GM21737 (cell line): ENCODE measurements at regions not wholly inside any gene's neighbourhood (a gene's known extent, or its start where the extent isn't known, plus 50 kb on each side); places are given as distances from the start of the nearest gene placed in this dataset.
"Not testable (repeated sequence)": the region's sequence is repeated elsewhere in the genome, so short reads cannot be mapped to it uniquely, and the experiment has no call there.

Experiments
- ATAC-seq: cut with Tn5 transposase; IDR thresholded peaks from one replicate; pipeline ENCODE4 v1.9.1; 2021; ENCODE audit warnings: mild to moderate bottlenecking, moderate library complexity; ENCODE audit not compliant: unreplicated experiment

DNA sequence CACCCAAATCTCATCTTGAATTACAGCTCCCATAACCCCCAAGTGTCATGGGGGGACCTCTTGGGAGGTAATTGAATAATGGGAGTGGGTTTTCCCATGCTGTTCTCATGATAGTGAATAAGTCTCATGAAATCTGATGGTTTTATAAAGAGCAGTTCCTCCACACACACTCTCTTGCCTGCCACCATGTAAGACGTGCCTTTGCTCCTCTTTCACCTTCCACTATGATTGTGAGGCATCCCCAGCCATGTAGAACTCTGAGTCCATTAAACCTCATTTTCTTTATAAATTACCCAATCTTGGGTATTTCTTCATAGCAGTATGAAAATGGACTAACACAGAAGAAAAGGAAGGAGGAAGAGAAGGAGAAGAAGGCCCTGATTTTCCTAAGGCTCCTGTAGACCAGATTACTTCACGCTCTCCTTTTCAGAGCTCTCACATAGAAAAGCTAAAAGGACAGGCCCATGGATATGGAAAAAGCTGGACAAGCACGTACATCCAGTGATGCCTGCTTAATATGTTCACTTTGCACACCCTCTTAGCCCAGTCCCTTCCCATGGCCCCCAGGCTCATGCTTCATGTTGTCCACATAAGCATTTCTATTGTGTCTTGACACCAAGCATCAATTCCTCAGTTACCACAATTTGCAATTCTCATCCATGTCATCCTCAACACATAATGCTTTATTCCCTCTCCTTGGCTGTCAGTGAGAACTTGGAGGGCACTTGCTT is 354.8 kb downstream of the CD83 start:
- no peak for ATAC-seq

DNA sequence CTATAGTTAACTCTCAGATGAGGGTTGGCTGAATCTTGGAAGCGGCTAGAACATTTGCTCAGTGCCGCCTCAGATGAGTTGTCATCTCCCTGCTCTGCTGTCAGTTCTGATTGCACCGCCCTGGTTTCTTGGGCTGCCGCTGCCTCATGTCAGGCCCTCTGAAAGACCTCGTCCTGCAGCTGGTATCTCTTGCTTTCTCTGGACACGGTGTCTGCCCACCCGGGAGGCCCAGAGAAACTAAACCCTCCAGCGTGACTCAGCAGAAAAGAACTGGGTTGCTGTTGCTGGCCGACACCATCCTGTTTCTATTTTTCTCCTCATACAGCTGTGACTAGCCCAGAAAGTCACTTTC is 355.4 kb downstream of the CD83 start:
- no peak for ATAC-seq

DNA sequence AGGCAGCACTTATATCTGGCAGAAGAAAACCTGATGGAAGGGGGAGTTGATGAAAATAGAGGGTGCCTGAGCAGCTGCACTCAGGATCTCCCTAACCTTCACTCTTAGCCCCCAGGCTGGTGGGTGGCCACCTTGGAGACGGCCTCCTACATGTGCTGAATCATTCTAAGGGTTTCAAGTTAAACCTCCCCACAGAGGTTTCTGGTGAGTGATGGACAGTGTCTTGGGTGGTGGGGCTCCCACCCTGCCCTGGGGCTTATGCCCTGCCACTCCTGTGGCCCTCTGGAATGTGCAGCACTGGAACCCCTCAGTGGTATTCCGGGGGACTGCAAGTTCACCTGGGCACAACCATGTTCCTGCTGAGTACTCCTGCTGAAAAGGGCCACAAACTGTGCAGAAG is 357.2 kb downstream of the CD83 start:
- ATAC-seq = no peak

DNA sequence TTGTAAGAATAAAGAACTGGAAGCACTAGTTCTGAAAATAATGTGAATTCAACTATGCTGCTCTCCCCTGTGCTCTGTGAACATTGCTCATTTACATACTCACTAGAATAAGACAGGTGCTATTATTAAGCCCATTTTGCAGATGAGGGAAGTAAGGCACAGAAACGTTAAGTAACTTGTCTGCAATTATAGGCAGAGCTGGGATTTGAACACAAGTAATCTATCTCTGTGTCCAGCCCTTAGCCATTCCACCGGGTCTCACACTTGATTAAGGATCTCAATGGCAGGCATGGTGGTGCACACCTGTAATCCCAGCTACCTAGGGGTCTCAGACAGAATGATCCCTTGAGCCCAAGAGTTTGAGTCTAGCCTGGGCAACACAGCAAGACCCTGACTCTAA is 357.7 kb downstream of the CD83 start:
- ATAC-seq = no peak

DNA sequence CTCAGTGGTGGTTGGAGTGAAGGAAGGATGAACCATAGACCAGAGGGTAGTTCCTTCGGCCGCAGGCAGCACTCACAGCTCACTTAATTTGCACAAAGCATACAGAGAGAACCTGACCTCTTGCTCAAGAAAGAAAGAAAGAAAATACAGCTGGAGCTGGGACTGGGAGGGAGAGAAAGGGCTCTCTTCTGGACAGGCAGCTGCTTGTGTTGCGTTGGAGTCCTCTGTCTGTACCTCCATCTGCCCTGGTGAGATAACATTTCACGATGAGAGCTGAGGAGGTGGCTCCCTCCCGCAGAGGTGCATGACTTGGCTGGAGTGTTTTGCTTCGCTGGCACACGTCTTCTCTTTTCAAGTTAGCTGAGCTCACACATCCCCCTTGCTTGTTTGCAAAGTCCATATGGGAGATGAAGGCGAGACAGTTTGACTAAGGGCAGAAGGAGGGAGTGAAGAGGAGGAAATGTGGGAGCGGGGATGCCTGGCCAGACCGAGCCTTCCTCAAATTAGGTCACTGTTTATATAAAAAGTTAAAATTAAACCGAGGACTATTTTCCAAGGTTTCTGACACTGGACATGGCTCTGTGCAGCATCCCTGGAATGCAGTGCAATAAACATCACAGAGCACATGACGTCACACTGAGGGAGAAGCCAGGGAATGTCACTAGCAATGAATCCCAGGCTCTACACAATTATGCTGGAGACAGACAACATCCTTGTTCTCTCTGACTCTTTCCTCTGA is 359.4 kb downstream of the CD83 start:
- ATAC-seq = no peak

DNA sequence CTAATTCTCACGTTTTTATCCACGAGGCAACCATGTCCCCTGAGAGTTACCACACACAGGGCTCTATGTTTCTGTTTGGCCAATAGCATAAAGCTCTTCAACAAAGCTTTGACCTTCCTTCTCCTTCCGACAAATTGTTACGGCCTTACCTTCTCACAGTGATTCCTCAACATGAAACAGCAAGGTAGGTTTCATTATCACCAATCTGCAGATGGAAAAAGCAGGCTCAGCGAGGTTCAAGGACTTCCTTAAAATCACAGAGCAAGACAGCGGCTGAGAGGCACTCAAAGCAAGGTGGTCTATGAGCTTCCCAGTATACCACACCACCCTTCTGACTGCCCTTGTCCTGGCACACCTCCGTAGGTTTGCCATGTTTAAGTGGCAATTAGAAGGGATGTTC is 360.0 kb downstream of the CD83 start:
- ATAC-seq = no peak

DNA sequence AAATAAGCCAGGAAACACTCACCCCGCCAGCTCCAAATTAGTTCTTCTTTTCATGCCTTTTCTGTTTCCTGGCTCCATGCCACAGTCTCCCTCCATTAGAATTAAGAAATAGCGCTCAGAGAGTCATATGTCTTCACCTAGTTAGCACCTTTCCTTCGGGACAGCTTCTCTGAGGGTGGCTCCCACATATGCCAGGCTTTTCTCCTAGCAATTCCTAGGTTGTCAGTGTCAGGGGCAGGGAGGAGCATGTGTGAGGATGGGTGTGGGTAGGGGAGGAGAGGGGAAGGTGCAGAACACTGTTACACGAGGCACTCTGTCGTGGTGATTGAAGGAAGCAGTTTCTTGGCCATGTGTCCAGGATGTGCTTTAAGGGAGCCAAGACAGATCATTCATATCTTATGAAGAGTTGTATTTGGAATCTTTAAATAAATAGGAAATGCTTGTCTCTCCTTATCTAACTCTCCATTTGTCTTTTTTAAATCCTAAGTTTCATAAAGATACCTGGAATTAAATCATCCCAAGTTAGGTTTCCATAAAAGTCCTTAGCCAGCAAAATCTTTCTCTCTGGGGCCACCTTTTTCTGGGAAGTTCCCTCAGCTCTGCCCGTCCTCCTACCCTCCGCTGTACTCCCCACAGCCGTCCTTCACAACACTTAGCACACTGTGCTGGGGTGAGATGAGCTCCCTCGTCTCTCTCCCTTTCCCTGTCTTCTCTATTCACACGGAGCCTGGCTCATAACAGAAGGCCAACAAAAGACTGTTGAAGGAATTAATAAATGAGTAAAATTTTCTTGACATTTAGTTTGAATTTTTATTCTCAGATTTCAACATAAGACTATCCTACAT is 361.0 kb downstream of the CD83 start:
- ATAC-seq = no peak

DNA sequence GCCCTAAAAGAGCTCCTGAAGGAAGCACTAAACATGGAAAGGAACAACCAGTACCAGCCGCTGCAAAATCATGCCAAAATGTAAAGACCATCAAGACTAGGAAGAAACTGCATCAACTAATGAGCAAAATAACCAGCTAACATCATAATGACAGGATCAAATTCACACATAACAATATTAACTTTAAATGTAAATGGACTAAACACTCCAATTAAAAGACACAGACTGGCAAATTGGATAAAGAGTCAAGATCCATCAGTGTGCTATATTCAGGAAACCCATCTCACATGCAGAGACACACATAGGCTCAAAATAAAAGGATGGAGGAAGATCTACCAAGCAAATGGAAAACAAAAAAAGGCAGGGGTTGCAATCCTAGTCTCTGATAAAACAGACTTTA is 364.4 kb downstream of the CD83 start:
- not testable (repeated sequence) for ATAC-seq

DNA sequence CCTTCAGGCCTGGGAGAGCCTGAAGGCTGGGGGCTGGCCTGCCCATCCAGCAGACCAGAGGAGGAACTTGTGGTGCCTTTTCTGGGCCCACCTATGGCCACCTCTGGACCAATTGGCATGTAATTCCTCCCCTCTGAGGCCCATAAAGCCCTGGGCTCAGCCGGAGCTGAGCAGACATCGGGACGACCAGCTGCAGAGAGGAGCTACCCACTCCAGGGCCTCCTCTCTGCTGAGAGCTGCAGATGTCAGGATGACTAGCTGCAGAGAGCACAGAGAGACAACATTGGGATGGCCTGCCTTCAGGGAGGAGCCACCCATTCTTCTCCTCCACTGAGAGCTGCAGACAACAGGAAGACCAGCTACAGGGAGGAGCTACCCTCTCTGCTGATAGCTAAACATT is 370.1 kb downstream of the CD83 start:
- no peak for ATAC-seq

DNA sequence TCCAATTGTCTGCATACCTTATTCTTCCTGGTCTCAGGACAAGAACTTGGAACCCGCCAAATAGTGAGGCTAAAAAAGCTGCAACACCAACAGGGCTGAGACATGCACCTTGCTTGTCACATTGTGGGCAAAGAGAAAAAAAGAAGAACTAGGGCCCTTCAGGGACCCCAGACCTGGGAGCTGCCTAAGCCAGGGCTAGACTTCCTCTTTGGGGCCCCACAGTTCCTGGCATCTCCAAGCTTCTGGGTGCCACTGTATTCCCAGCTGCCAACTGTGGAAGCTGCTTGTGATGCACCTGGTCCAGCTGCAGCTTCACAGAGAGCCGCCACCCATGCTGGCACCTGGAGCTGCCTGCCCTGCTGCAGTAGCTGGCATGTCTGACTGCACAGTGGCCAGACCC is 370.6 kb downstream of the CD83 start:
- no peak for ATAC-seq

DNA sequence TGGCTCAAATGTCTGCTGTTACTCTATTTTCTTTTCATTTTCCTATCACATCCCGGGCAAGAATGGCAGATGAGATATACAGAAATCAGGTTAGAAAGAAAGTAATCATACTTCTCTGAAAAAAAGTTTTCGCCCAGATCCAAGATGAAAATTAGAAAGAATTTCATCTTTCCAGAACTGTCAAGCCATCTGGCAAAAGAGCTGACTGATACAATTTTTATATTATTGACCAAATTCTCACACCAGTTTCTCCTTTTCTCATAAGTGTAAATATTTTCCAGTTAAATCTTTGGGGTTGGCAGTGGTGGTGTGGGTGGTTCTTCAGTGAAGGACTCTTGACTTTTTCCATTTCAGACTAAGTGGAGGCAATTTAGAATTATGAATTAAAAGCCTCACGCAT is 371.9 kb downstream of the CD83 start:
- no peak for ATAC-seq

DNA sequence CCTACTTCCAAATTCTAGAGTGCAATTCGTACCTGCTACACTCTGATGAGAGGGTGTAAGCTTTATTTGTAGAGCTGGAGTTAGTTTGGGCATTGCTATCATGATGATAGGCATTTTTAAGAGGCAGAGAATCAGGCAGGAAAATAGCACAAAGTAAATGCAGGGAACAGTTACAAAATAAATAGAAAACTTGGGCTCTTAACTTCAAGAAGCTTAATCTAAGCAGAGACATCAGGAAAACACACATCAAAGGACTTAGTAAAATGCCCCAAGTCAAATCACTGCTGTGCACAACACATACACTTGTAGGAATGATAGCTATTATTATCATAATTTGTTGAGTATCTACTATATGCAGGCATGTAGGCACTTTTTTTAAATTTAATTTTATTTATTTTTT is 381.2 kb downstream of the CD83 start:
- ATAC-seq = no peak

DNA sequence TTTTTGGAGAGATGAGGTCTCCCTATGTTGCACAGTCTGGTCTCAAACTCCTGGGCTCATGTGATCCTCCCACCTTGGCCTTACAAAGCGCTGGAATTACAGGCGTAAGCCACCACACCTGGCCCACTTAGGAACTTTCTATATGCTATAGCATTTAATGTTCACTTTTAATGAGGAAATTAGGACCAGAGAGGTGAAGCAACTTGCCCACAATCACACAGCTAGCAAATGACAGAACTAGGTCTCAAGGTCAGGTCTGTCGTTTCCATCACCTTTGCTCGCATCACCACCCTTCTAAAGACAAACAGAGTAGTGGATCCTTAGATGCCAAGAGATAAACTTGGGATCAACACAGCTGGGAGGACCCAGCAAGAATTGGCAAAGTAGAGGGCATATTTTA is 381.7 kb downstream of the CD83 start:
- ATAC-seq = no peak

DNA sequence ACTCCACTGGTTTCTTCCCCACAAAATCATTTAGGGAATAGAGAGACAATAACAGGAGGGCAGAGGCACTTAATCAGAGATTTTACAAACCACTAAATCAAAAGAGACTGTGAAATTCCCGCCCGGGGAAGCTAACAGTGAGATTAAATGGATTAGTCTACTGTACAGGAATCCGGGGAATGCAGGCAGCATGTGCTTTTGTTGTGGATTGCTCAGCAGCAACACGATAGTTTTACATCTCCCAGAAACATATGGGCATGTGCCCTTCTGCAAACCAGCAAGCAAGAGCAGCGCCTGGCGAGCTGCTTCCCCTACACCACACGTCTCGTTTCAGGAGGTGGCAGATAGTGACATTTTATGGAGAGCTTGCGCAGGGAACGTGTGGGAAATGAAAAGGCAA is 382.3 kb downstream of the CD83 start:
- no peak for ATAC-seq

DNA sequence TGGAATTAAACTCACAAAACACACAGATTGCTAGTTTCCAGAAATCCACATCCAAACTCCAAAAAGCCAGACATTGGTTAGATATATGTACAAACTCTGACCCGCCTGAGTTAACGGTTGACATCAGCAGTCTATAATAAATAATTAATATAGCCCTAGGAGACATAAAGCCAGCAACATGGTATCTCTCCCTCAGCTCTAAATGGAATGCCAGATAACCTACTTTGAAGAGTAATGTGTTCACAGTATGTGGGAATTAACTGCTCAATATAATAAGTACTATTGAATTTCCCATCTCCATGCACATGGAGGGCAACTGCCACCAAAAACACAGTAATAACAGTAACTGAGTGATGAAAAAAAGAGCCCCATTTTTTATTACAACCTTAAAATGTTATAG is 383.2 kb downstream of the CD83 start:
- no peak for ATAC-seq

DNA sequence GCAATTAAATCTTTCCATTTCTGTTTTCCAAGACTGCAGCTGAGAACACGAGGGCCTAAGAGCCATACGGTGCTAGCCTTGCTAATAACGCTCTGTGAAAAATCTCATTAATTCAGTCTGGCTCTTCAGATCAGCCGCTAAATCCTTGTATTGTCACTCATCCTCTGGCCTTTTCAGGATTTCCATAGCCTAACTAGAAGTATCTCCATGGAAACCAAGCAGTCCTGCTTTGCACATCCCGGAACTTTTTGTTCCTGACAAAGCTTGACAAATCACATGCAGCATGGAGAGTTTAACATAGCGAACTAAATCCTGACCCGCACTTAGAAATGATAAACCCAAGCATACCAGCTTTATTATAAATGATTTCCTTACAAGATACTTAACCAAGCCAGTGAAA is 383.7 kb downstream of the CD83 start:
- no peak for ATAC-seq

DNA sequence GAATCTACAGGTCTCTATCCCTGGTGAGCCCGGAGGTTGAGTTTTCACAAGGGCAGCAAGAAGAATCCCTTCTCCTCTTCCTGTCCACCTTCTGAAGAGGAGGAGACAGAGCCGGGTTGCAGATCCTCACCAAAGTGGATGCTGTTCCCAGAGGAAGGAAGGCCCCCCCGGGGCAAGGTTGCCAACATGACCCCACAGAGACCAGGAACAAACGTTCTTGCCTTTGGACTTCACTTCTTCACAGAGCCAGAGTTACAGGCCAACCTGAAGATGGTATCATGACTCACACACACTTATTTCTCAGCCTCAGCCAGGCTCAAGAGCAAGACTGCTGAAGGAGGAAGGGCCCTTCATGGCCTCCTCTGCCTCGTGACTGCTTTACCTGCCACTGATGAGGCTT is 384.3 kb downstream of the CD83 start:
- no peak for ATAC-seq

DNA sequence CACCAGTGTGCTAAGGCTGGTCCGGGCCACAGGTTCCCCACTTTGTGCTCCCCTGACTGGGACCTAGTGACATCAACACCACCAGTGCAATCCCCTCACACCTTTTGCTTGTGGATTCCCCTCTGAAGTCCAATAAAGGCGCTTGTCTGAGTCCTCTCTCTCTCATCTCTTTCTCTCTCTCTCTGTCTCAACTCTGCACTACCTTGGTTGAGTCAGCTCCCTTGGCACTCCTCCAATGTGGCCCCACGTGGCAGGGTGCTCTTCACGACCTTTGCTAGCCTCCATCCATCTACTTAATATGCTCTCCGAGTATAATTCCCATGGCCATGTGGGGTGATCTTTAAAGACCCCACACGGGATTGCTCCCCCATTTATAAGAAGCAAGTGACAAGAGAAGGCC is 385.0 kb downstream of the CD83 start:
- no peak for ATAC-seq

DNA sequence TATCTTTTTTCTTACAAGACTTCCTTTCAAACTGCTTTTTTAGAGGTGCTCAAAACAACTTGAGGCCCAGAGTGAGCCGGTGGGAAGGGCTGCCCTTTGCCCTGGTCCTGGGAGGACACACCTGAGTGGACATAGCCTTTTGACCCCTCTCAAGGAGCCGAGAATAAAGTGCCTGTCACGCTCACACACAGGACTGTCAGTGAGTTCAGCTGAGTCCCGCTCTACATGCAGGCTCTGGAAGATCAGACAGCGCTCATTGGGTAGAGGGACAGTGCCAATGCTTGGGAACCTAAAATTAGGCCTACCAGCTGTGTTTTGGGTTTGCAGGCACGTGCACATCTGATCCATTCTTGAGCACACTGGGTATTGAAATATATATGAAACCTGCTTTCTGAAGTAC is 387.8 kb downstream of the CD83 start:
- no peak for ATAC-seq

DNA sequence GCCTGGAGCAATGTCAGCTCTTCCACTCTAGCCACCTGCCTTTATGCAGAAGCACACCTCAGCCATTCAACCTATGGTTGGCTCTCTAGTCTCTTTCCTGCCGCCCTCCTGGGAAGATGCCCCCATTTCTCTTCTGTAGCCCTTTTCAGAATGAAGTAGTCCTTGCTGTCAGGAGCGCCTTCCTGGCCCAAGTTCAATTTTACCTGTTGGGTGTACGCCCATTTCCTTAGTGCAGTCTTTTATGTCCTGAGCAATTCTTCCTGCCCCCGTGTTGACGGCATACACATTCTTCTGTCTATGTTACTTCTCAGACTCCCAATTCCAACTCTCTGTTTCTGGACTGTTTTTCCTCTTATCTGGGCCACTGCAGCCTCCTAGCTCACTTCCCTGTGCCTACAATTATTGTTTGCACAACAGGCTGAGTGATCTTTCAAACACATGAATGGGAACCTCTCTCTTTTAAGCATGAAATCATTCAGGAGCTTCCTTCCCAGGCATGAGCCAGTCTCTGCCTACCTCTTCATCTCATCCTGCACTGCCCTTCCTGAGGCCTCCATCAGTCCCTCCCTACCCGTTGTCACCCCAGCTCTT is 389.2 kb downstream of the CD83 start:
- ATAC-seq = no peak

DNA sequence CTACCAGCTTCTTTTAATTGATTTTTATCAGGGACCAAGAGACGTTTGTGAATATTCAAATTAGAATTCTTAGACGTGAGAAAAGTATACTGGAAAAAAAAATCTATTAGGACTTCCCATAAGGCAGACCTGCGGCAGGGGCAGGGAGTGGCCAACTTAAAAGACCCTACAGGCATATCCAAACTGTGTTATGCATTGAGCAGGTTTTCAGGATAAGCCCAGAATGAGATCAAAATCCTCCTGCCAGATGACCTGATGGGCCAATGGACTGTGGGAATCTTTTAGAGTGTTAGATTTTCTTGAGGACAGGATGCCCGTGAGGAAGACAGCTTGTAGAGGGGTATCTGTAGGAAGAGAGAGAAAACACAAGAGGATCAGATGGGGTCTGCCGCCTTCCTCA is 391.5 kb downstream of the CD83 start:
- ATAC-seq = no peak

DNA sequence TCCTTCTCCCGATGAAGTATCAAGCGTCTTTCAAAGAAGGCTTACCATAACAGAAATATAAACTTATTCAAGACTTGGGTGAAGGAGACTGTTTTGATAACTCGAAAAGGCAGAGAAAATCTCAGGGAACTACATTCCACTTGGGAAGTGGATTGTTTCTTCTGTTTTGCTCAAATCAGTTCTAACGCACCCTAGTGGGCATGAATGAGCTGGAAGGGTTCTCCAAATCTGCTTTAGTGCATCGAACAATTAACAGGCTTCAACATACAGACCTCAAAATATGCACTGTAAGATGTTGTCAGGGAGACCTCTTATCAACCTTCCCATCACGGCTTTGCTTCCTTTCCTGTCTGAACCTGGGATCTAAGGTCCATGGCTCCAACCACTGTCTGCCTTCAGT is 392.5 kb downstream of the CD83 start:
- no peak for ATAC-seq
